Globus pallidus (tissue), 1 donor: ENCODE measurements at regions not wholly inside any gene's neighbourhood (a gene's known extent, or its start where the extent isn't known, plus 50 kb on each side); places are given as distances from the start of the nearest gene placed in this dataset.
"Not testable (repeated sequence)": the region's sequence is repeated elsewhere in the genome, so short reads cannot be mapped to it uniquely, and the experiment has no call there.

Source experiments
- DNase-seq: peaks from one replicate; pipeline ENCODE4 v3.0.0-alpha.2; 2015; ENCODE audit warnings: low spot score

GRCh38 chrX:113048480-113048879, 207.8 kb upstream of the AMOT start:
- DNase-seq: no peak

- no peak for DNase-seq
These were observed 193.5 kb upstream of the AMOT start for GRCh38 chrX:113033966-113034680.

- no peak for DNase-seq
These were observed 179.3 kb upstream of the AMOT start for GRCh38 chrX:113019958-113020357.

GRCh38 chrX:113009837-113010236, 169.2 kb upstream of the AMOT start:
- DNase-seq: no peak

GRCh38 chrX:113009029-113009428, 168.4 kb upstream of the AMOT start:
- DNase-seq: no peak

- DNase-seq: no peak
These were observed 161.2 kb upstream of the AMOT start for GRCh38 chrX:113001836-113002235.

- no peak for DNase-seq
These were observed 157.4 kb upstream of the AMOT start for GRCh38 chrX:112997991-112998390.

GRCh38 chrX:112991801-112992200, 151.2 kb upstream of the AMOT start:
- DNase-seq: no peak

- no peak for DNase-seq
These were observed 139.2 kb upstream of the AMOT start for GRCh38 chrX:112979879-112980278.

- no peak for DNase-seq
These were observed 127.9 kb upstream of the AMOT start for GRCh38 chrX:112968351-112969133.

- no peak for DNase-seq
These were observed 127.3 kb upstream of the AMOT start for GRCh38 chrX:112967903-112968302.

GRCh38 chrX:112967341-112967740, 126.7 kb upstream of the AMOT start:
- DNase-seq: no peak

- DNase-seq: no peak
These were observed 121.3 kb upstream of the AMOT start for GRCh38 chrX:112961981-112962380.

- no peak for DNase-seq
These were observed 107.5 kb upstream of the AMOT start for GRCh38 chrX:112947981-112948615.

GRCh38 chrX:112946227-112946626, 105.6 kb upstream of the AMOT start:
- DNase-seq: no peak

GRCh38 chrX:112945826-112946225, 105.2 kb upstream of the AMOT start:
- DNase-seq: no peak

- DNase-seq: peak; percentile 3
These were observed 100.7 kb upstream of the AMOT start for GRCh38 chrX:112941209-112941837.

- DNase-seq: no peak
These were observed 94.4 kb upstream of the AMOT start for GRCh38 chrX:112935029-112935428.

GRCh38 chrX:112931900-112932299, 91.3 kb upstream of the AMOT start:
- no peak for DNase-seq

GRCh38 chrX:112931478-112931877, 90.8 kb upstream of the AMOT start:
- no peak for DNase-seq

- DNase-seq: not testable (repeated sequence)
These were observed 82.8 kb upstream of the AMOT start for GRCh38 chrX:112923381-112923780.

- no peak for DNase-seq
These were observed 73.2 kb upstream of the AMOT start for GRCh38 chrX:112913807-112914206.

- no peak for DNase-seq
These were observed 69.8 kb upstream of the AMOT start for GRCh38 chrX:112910418-112910817.
